K562 (cell line): ENCODE measurements at regions not wholly inside any gene's neighbourhood (a gene's known extent, or its start where the extent isn't known, plus 50 kb on each side); places are given as distances from the start of the nearest gene placed in this dataset.

Source experiments
- ATAC-seq: fragments of 200-7000 bp; cut with Tn5 transposase; 3 replicates; pipeline ENCODE4 v1.9.1; 2020; ENCODE audit warnings: moderate library complexity
- BruUV-seq: library from RNA; stranded (reverse); fragments of 400-500 nt; replicated peaks from 2 replicates; lab custom pipeline; 2021; lab: Mats Ljungman, UMichigan
- CTCF ChIA-PET: fragments of 300-600 bp; formaldehyde crosslinking; extraction: SDS; loops from one replicate; lab custom pipeline; 2021; ENCODE audit warnings: low intra/inter-chr PET ratio; lab: Yijun Ruan, JAX
- POLR2A ChIA-PET: fragments of 300-600, 350-650 bp; sonication (Branson Sonifier 250); formaldehyde crosslinking; extraction: SDS; loops from one replicate; lab custom pipeline; 2021; ENCODE audit warnings: antibody characterized with exemption, inconsistent platforms; lab: Yijun Ruan, JAX
- DNase-seq, 4 experiments: peaks; one replicate each; pipeline versions ENCODE4 v3.0.0 to v3.0.0-alpha.2; 2011 to 2018; ENCODE audit warnings: low spot score in 3 of 4, mixed read lengths in 3 of 4; ENCODE audit errors: extremely low read depth in 1 of 4
- FAIRE-seq: peaks from 2 replicates; lab custom pipeline; 2011; peaks lifted over from hg19 to GRCh38; lab: Jason Lieb, UNC
- H2AFZ ChIP-seq: 2 replicates; pipeline ENCODE4 v1.6.0; 2011; ENCODE audit warnings: low read depth, low read length, control low read depth, inconsistent platforms
- H3K27ac ChIP-seq: fragments of 200-600 bp; 3 replicates; pipeline ENCODE4 v1.8.0; 2011; ENCODE audit warnings: low read depth, mild to moderate bottlenecking, control low read depth, inconsistent platforms, low read length, moderate library complexity, mixed read lengths; ENCODE audit errors: extremely low read depth
- H3K27me3 ChIP-seq, 2 experiments: fragments of 300-600 bp in 1 of 2; 2 replicates in 1 of 2; 3 replicates in 1 of 2; pipeline versions ENCODE4 v1.6.0 to v1.8.0; 2011; ENCODE audit warnings: inconsistent platforms in 2 of 2, low read length in 2 of 2, mild to moderate bottlenecking in 1 of 2, mixed read lengths in 1 of 2, moderate library complexity in 1 of 2; ENCODE audit not compliant: control insufficient read depth in 2 of 2, insufficient read depth in 2 of 2
- H3K36me3 ChIP-seq: fragments of 300-600 bp; 3 replicates; pipeline ENCODE4 v1.8.0; 2011; ENCODE audit warnings: mild to moderate bottlenecking, low read length, inconsistent platforms; ENCODE audit not compliant: control insufficient read depth, insufficient read depth
- H3K4me1 ChIP-seq, 2 experiments: fragments of 200-600 bp in 1 of 2; replicated peaks in 1 of 2; 2 replicates in 1 of 2; 3 replicates in 1 of 2; pipeline versions ENCODE4 v1.5.1 to v1.8.0; 2011; ENCODE audit warnings: inconsistent platforms in 2 of 2, low read length in 2 of 2, mild to moderate bottlenecking in 1 of 2, mixed read lengths in 1 of 2, moderate library complexity in 1 of 2; ENCODE audit not compliant: control insufficient read depth in 2 of 2, insufficient read depth in 2 of 2
- H3K4me2 ChIP-seq: 2 replicates; pipeline ENCODE4 v1.6.1; 2011; ENCODE audit warnings: low read length, control low read depth, inconsistent platforms, mixed read lengths; ENCODE audit not compliant: insufficient read depth
- H3K4me3 ChIP-seq: fragments of 200-600 bp; sonication (generic), shearing (Covaris generic); 2 replicates; pipeline ENCODE4 v1.5.1; 2016; ENCODE audit warnings: control low read depth, inconsistent platforms
- H3K79me2 ChIP-seq: fragments of 200-600 bp; 3 replicates; pipeline ENCODE4 v1.8.0; 2011; ENCODE audit warnings: low read length, inconsistent platforms; ENCODE audit not compliant: control insufficient read depth, insufficient read depth
- H3K9ac ChIP-seq, 2 experiments: 2 replicates each; pipeline versions ENCODE4 v1.6.0 to v1.6.1; 2011; ENCODE audit warnings: low read depth in 2 of 2, low read length in 2 of 2, control low read depth in 1 of 2, inconsistent platforms in 1 of 2, mild to moderate bottlenecking in 1 of 2, mixed read lengths in 1 of 2; ENCODE audit not compliant: insufficient read depth in 1 of 2
- H3K9me1 ChIP-seq: one replicate; pipeline ENCODE4 v1.6.0; 2011; ENCODE audit warnings: inconsistent platforms, mild to moderate bottlenecking, low read length, moderate library complexity; ENCODE audit not compliant: control insufficient read depth, insufficient read depth
- H3K9me3 ChIP-seq: replicated peaks from 2 replicates; pipeline ENCODE4 v1.5.1; 2011; ENCODE audit warnings: low read depth, low read length, inconsistent platforms; ENCODE audit not compliant: control insufficient read depth, insufficient read depth
- H4K20me1 ChIP-seq: replicated peaks from 2 replicates; pipeline ENCODE4 v1.6.1; 2011; ENCODE audit warnings: low read length, inconsistent platforms, mixed read lengths; ENCODE audit not compliant: control insufficient read depth, insufficient read depth
- COPS2 ChIP-seq: fragments of 450-650 bp; conservative IDR thresholded peaks from 2 replicates; pipeline ENCODE4 v1.6.1; 2016; ENCODE audit warnings: mild to moderate bottlenecking, moderate library complexity
- PRPF4 ChIP-seq: fragments of 200-400 bp; formaldehyde crosslinking; IDR thresholded peaks from one replicate; pipeline ENCODE4 v1.6.1; 2017; ENCODE audit warnings: low read length, low read depth, mild to moderate bottlenecking; ENCODE audit not compliant: insufficient read depth, poor library complexity, severe bottlenecking
- SIRT6 ChIP-seq: IDR thresholded peaks from one replicate; pipeline ENCODE4 v1.6.1; 2012; ENCODE audit warnings: low read depth, mild to moderate bottlenecking, control low read depth, inconsistent platforms, low read length, moderate library complexity
- TEAD4 ChIP-seq, 2 experiments: sonication (generic) in 1 of 2; formaldehyde crosslinking in 1 of 2; IDR thresholded peaks; 2 replicates each; pipeline versions ENCODE4 v1.6.1 to v1.8.0; 2012 to 2022; ENCODE audit warnings: borderline replicate concordance in 1 of 2, inconsistent platforms in 1 of 2, low read length in 1 of 2, mild to moderate bottlenecking in 1 of 2, missing genetic modification reagents in 1 of 2
- ZNF398 ChIP-seq: fragments of 250-450 bp; sonication (Bioruptor Pico); IDR thresholded peaks from 2 replicates; pipeline ENCODE4 v1.8.0; 2021; ENCODE audit warnings: moderate library complexity, mild to moderate bottlenecking, inconsistent platforms
- ZNF561 ChIP-seq: fragments of 450-650 bp; formaldehyde crosslinking; conservative IDR thresholded peaks from 2 replicates; pipeline ENCODE4 v1.4.0; 2020; ENCODE audit warnings: mild to moderate bottlenecking, moderate library complexity
- WGBS: fragments of 100-300 bp; shearing (Covaris generic); methylation state at CpG from one replicate; pipeline ENCODE4 v1.1.6; 2016; ENCODE audit warnings: low coverage, mixed read lengths; ENCODE audit not compliant: insufficient coverage; ENCODE audit errors: missing lambda C conversion rate; 5-methylcytosine and 5-hydroxymethylcytosine counted together
- in situ Hi-C: fragments of 300-500 bp; cut with MboI; formaldehyde crosslinking; loops from 4 replicates; pipeline ENCODE4 v1.15.0; 2018; ENCODE audit warnings: inconsistent platforms, mixed read lengths
- intact Hi-C: fragments of 100-400 bp; cut with micrococcal nuclease; formaldehyde crosslinking; loops from 2 replicates; pipeline ENCODE4 v1.14.2; 2022

DNA sequence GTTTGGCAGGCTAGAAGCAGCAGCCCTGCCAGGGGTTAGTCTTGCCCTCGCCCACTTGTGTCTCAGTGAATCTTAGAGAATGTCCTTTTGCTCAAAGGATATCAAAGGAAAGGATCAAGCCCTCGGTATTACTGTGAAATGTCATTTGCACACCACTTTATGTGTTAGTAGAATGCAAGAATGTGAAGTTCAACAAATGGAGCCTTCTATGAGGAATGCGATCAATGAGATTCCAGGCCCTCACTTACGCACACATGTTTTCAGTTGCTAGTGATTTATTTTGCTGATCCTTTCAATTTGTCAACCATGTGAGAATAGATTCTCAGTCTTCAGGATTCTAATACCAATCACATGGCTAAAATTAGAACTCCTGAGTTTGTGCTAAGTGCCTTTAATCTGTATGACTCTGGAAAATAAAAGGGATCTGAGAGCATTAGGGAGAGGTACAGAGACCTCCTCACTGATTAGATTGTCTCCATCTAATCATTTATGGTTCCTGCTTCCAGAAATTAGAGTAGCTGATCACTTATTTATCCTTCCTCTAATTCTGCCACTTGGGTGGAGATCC is 123.0 kb upstream of the SP4 start (continued):
- TF ChIP-seq PRPF4 = no peak

DNA sequence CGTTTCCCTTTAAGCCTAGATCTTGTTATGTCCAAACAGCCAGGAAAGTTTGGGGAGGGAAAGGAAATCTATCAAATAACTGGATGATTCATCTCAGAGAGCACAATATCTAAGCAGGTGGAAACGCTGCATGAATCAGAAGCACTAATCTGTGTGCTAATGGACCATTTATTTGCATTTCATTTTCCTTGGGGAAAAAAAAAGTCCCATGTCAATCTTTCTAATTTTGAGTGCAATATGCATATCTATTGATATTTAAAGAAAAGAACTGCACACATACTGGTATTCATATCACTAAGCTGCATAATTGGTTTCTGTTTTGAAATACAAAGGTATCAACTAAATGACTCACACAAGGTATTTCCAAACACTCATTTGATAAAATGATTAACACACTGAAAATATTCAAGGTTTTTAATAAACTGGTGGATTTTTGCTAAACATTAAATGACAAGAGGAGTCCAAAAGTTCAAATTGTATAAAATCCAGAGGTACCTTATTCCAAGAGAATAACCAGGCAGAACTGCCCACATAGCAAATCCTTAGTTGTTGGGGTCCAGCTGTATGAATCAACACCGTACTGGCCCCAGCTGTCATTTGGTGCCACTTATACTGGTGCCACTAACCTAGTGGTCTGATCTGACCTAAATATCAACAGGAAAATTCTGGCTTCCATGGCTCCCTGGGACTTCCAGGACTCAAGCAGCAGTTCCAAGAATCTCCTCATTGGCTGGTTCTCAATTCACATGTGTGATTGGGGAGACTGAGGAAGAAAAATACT is 122.2 kb upstream of the SP4 start:
- intact Hi-C loops = loop anchor here (10.0 kb wide), 1 partner anchor 199 kb away; no protein-coding TSS in a partner anchor
- in situ Hi-C loops = no loop called here
- H3K9ac ChIP-seq = no peak overlapping the region
- H3K4me1 ChIP-seq = no peaks in the 10 kb centered on the region
- WGBS = 0% methylated on average over 3 of the region's 3 CpGs
- no peak overlapping the region for H3K4me2 ChIP-seq
- DNase-seq = no peak
- H3K9me3 ChIP-seq = no peaks in the 10 kb centered on the region
- no peak overlapping the region for H2AFZ ChIP-seq
- no TSS peak for BruUV-seq
- no peaks in the 10 kb centered on the region for H3K79me2 ChIP-seq
- TF ChIP-seq SIRT6 (no peak), TEAD4 (IDR thresholded peaks at IDR 0.05; ENCODE audit: low read length) (no peak), TEAD4 (CRISPR knock-in tag; IDR thresholded peaks at IDR 0.05; ENCODE audit: borderline replicate concordance) (no peak), COPS2 (no peak), ZNF561 (CRISPR knock-in tag) (no peak), ZNF398 (no peak)
- no peak overlapping the region for H3K27ac ChIP-seq
- no peak for FAIRE-seq
- H3K9me1 ChIP-seq = no peaks in the 10 kb centered on the region
- H3K36me3 ChIP-seq = no peaks in the 10 kb centered on the region
- no peak overlapping the region for H3K4me3 ChIP-seq
- POLR2A ChIA-PET = no interaction called here
- CTCF ChIA-PET = no interaction called here
- no peaks in the 10 kb centered on the region for H4K20me1 ChIP-seq
- ATAC-seq = no peak
- H3K27me3 ChIP-seq = no peaks in the 10 kb centered on the region
